ENCODE measurements at regions not wholly inside any gene's neighbourhood (a gene's known extent, or its start where the extent isn't known, plus 50 kb on each side); places are given as distances from the start of the nearest gene placed in this dataset.

DNA sequence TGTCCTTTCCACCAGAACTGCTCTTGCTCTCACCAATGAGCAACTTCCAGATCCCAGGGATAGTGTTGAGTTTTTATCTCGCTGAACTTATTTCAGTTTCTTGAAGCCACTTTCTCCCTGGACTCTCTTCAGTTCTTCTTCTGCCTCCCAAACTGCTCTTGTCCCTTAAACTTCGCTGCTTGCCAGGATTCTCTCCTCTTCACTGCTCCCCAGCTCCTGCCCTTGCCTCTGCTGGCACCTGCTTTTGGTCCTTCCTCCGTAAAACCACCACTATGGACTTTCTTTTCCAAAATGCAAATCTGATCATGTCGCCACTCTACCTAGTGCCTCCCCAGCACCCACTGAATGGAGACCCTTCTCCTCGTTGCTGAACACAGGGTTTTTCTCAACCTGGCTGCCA, 92.8 kb upstream of the PALS2 start:
- H3K4me3 ChIP-seq (ENCODE audit: low read depth, low read length): no peak overlapping the region
- DNase-seq (ENCODE audit: low read depth): no peak
- TF ChIP-seq, protein P1, sequence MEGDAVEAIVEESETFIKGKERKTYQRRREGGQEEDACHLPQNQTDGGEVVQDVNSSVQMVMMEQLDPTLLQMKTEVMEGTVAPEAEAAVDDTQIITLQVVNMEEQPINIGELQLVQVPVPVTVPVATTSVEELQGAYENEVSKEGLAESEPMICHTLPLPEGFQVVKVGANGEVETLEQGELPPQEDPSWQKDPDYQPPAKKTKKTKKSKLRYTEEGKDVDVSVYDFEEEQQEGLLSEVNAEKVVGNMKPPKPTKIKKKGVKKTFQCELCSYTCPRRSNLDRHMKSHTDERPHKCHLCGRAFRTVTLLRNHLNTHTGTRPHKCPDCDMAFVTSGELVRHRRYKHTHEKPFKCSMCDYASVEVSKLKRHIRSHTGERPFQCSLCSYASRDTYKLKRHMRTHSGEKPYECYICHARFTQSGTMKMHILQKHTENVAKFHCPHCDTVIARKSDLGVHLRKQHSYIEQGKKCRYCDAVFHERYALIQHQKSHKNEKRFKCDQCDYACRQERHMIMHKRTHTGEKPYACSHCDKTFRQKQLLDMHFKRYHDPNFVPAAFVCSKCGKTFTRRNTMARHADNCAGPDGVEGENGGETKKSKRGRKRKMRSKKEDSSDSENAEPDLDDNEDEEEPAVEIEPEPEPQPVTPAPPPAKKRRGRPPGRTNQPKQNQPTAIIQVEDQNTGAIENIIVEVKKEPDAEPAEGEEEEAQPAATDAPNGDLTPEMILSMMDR (conservative IDR thresholded peaks at IDR 0.05; ENCODE audit: low read depth, low read length): no peak

DNA sequence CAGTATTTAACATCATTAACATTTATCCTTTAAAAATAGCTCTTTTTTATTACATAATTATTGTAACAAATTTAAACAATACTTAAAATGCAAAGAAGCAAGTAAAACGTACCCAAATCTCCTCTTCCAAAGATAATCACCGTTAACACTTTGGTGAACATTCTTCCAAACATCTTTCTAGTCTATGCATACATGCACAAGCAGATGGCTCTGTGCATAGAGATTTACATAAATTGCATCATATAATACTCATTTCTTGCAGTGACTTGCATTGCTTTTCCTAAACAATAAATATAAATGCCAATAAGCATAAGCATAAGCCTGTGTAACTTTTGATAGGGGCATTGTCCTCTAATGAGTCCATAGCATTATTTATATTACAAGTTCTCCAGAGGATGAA, 89.4 kb upstream of the PALS2 start:
- DNase-seq (ENCODE audit: low read depth): no peak
- TF ChIP-seq, protein P1 (conservative IDR thresholded peaks at IDR 0.05; ENCODE audit: low read depth, low read length): no peak
- H3K4me3 ChIP-seq (ENCODE audit: low read depth, low read length): no peak overlapping the region

DNA sequence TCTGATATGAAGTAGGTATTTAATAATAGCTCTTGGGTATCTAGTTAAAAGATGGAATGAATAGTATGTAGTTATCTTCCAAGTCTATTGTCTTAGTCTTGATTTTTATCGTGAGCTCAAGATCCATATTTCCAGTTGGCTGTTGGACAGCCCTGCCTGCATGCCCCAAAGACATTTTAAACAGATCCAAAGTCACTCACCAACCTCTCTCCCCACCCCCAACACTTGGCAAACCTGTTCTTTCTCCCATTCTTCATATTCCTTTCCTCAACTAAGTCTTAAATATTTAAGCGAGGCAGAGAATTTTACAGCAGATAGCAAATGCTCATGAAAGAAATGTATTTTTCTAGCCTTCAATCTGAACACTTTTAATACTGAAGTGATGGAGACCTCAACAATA, 80.7 kb upstream of the PALS2 start:
- TF ChIP-seq, protein P1 (conservative IDR thresholded peaks at IDR 0.05; ENCODE audit: low read depth, low read length): no peak
- H3K4me3 ChIP-seq (ENCODE audit: low read depth, low read length): no peak overlapping the region
- no peak for DNase-seq (ENCODE audit: low read depth)

DNA sequence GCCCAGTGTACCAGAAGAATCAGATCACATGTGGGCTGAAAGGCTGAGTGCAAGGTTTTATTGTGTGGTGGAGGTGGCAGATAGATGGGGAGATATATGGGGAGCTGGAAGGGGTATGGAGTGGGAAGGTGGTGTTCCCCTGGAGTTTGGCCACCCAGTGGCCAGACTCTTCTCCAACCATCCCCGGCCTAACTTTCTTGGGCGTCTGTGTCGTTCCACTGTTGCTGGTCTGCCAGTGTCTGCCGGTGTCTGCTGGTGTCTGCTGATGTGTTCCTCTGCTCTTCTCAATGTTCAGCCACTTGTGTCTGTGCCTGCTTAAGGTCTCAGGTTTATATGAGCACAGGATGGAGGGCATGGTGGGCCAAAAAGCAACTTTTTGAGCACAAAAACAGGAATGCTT, 78.4 kb upstream of the PALS2 start:
- no peak overlapping the region for H3K4me3 ChIP-seq (ENCODE audit: low read depth, low read length)
- TF ChIP-seq, protein P1 (conservative IDR thresholded peaks at IDR 0.05; ENCODE audit: low read depth, low read length): no peak
- DNase-seq (ENCODE audit: low read depth): no peak

DNA sequence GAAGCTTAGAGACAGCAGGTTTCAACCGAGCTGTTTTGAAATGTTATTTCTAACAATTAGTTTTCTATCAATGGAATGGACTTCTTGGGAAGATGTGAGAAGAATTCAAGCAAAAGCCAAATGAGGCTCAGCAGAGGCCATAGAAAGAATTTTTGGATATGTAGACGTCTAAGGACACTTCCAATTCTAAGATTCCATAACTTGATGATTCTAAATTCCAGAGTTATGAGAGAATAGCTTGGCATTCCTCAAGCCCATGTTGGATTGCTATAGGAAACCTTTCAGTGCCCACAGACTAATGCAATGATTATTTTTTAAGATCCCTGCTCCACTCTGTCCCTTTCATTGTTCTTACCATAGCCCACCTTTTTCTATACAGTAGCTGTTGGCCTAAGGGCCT, 77.2 kb upstream of the PALS2 start:
- TF ChIP-seq, protein P1 (conservative IDR thresholded peaks at IDR 0.05; ENCODE audit: low read depth, low read length): no peak
- H3K4me3 ChIP-seq (ENCODE audit: low read depth, low read length): no peak overlapping the region
- no peak for DNase-seq (ENCODE audit: low read depth)

DNA sequence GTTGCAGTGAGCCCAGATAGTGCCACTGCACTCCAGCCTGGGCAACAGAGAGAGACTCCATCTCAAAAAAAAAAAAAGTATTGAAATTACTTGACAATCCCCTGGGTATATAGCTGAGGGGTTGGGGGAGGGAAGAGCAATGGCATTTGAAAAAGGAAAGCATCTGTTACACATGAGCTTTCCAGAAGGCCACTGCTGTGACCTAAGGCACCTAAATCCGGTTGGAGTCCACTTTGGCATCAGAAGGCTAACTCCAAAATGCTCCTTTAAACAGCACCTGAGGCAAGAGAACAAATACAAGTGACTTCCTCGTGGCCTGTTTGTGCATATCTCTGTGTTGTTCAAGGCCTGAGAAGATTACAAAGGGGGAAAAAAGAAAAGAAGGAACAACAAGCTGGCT, 74.8 kb upstream of the PALS2 start:
- TF ChIP-seq, protein P1 (conservative IDR thresholded peaks at IDR 0.05; ENCODE audit: low read depth, low read length): no peak
- H3K4me3 ChIP-seq (ENCODE audit: low read depth, low read length): no peak overlapping the region
- no peak for DNase-seq (ENCODE audit: low read depth)

DNA sequence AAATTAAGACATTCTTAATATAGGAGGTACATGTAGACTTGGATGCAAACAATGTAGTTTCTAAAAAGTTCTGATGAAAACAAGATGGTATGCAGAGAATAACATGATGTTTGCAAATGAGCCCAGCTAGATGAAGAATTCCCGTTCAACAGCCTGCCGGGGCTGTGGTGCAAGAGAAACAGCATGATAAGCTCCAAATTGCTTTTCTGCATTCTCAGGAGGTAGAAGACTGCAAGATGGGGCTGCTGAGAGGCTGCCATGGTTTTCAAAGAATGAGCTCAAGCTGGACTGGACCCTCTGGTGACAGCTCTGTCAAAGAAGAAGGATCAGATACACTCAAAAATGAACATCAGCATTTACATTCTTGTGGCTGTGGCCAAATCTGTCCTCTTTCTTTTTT, 73.4 kb upstream of the PALS2 start:
- no peak overlapping the region for H3K4me3 ChIP-seq (ENCODE audit: low read depth, low read length)
- TF ChIP-seq, protein P1 (conservative IDR thresholded peaks at IDR 0.05; ENCODE audit: low read depth, low read length): no peak
- no peak for DNase-seq (ENCODE audit: low read depth)

Data from choroid plexus epithelial cell (primary cell).